ENCODE measurements at regions not wholly inside any gene's neighbourhood (a gene's known extent, or its start where the extent isn't known, plus 50 kb on each side); places are given as distances from the start of the nearest gene placed in this dataset.

DNA sequence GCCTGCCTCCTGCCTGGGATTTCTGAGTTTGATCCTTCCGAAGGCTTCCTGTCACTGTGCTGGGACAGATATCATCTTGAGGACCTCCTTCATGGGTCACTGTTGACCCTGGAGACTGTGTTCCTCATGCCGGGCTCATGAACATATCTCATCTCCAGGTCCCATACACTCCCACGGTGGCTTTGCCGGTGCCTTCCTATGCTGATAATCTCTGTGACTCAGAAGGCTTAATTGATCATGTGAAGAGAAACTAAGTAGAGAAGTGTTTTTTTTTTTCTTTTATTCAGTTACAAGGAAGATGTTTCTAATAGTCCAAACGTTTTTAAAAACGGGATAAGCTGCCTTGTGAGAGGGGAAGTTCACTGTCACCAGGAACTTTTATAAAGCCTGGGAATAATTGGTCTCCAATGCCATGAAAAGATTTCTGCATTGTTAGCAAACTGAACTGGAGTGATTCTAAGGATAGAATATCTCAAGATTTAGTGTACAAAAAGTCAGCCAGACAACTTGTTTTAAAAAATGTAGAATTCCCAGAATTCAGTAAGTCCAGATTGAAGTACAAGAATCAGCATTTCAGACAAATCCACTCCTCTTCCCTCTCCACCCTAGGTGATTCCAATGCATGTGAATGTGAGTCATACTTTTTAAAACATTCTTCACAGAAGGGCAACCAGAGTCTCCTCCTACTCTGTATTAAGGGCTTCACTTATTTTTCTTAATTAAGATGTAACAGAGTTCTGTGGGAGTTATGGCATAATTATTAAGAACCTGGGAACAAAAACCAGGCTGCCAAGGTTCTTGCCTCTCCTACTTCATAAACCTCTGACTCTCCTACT lies 139.8 kb upstream of the LGR5 start (continued):
- TF ChIP-seq KDM4B (IDR thresholded peaks at IDR 0.05; ENCODE audit: borderline replicate concordance in 2 of 2, low read depth in 1 of 2) (no peak), SREBF1 (IDR thresholded peaks at IDR 0.05; ENCODE audit: borderline replicate concordance, low read depth, low read length) (no peak), ETV5 (CRISPR knock-in tag; IDR thresholded peaks at IDR 0.05; ENCODE audit: low read depth) (no peak), CBX2 (IDR thresholded peaks at IDR 0.05; ENCODE audit: insufficient read depth, low read length, poor library complexity, severe bottlenecking) (no peak), EGR1 (conservative IDR thresholded peaks at IDR 0.05) (peak; percentile 74), HNRNPUL1 (IDR thresholded peaks at IDR 0.05; ENCODE audit: low read length) (no peak), PCBP1 (IDR thresholded peaks at IDR 0.05; ENCODE audit: low read depth, low read length, poor library complexity, severe bottlenecking) (no peak), TRIM24 (IDR thresholded peaks at IDR 0.05) (peak; percentile 63 to 82; a peak in 3 of 4 replicates), ZNF583 (CRISPR knock-in tag; IDR thresholded peaks at IDR 0.05) (0 out of 2 replicates have a peak, but pooled peaks have one; percentile 26), ATF7 (IDR thresholded peaks at IDR 0.05) (0 out of 2 replicates have a peak, but pooled peaks have one; percentile 19), ZNF274 (IDR thresholded peaks at IDR 0.05; ENCODE audit: borderline replicate concordance, low read depth, low read length) (no peak), POLR2A (conservative IDR thresholded peaks at IDR 0.05) (no peak), SIX5 (IDR thresholded peaks at IDR 0.05; ENCODE audit: borderline replicate concordance in 1 of 2, insufficient read depth in 1 of 2, low read depth in 1 of 2, low read length in 2 of 2) (no peak), TSC22D4 (tag; IDR thresholded peaks at IDR 0.05) (no peak), ILF3 (IDR thresholded peaks at IDR 0.05; ENCODE audit: borderline replicate concordance) (no peak)
- TF ChIP-seq, protein P1, sequence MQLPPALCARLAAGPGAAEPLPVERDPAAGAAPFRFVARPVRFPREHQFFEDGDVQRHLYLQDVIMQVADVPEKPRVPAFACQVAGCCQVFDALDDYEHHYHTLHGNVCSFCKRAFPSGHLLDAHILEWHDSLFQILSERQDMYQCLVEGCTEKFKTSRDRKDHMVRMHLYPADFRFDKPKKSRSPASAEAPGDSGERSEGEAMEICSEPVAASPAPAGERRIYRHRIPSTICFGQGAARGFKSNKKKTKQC (CRISPR knock-in tag; IDR thresholded peaks at IDR 0.05): no peak
- TF ChIP-seq, protein P2, sequence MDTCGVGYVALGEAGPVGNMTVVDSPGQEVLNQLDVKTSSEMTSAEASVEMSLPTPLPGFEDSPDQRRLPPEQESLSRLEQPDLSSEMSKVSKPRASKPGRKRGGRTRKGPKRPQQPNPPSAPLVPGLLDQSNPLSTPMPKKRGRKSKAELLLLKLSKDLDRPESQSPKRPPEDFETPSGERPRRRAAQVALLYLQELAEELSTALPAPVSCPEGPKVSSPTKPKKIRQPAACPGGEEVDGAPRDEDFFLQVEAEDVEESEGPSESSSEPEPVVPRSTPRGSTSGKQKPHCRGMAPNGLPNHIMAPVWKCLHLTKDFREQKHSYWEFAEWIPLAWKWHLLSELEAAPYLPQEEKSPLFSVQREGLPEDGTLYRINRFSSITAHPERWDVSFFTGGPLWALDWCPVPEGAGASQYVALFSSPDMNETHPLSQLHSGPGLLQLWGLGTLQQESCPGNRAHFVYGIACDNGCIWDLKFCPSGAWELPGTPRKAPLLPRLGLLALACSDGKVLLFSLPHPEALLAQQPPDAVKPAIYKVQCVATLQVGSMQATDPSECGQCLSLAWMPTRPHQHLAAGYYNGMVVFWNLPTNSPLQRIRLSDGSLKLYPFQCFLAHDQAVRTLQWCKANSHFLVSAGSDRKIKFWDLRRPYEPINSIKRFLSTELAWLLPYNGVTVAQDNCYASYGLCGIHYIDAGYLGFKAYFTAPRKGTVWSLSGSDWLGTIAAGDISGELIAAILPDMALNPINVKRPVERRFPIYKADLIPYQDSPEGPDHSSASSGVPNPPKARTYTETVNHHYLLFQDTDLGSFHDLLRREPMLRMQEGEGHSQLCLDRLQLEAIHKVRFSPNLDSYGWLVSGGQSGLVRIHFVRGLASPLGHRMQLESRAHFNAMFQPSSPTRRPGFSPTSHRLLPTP (IDR thresholded peaks at IDR 0.05; ENCODE audit: borderline replicate concordance, extremely low read depth, insufficient read length): no peak
- TF ChIP-seq, protein P3, sequence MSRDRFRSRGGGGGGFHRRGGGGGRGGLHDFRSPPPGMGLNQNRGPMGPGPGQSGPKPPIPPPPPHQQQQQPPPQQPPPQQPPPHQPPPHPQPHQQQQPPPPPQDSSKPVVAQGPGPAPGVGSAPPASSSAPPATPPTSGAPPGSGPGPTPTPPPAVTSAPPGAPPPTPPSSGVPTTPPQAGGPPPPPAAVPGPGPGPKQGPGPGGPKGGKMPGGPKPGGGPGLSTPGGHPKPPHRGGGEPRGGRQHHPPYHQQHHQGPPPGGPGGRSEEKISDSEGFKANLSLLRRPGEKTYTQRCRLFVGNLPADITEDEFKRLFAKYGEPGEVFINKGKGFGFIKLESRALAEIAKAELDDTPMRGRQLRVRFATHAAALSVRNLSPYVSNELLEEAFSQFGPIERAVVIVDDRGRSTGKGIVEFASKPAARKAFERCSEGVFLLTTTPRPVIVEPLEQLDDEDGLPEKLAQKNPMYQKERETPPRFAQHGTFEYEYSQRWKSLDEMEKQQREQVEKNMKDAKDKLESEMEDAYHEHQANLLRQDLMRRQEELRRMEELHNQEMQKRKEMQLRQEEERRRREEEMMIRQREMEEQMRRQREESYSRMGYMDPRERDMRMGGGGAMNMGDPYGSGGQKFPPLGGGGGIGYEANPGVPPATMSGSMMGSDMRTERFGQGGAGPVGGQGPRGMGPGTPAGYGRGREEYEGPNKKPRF (IDR thresholded peaks at IDR 0.05; ENCODE audit: low read depth, low read length): no peak
